Endodermal cell (in vitro differentiated cells): ENCODE measurements at regions not wholly inside any gene's neighbourhood (a gene's known extent, or its start where the extent isn't known, plus 50 kb on each side); places are given as distances from the start of the nearest gene placed in this dataset.

ENCODE experiments used
- DNase-seq: peaks from one replicate; pipeline ENCODE4 v3.0.0-alpha.2; 2017
- H3K27ac ChIP-seq: 2 replicates; pipeline ENCODE4 v1.5.1; 2013; ENCODE audit warnings: mild to moderate bottlenecking, low read depth, low read length, moderate library complexity
- H3K27me3 ChIP-seq: 2 replicates; pipeline ENCODE4 v1.6.1; 2013; ENCODE audit warnings: mild to moderate bottlenecking, low read length, moderate library complexity; ENCODE audit not compliant: insufficient read depth, control insufficient read depth, poor library complexity, severe bottlenecking
- H3K36me3 ChIP-seq: 2 replicates; pipeline ENCODE4 v1.7.0; 2013; ENCODE audit warnings: mild to moderate bottlenecking, low read length, moderate library complexity; ENCODE audit not compliant: control insufficient read depth, insufficient read depth
- H3K4me1 ChIP-seq: one replicate; pipeline ENCODE4 v1.7.0; 2013; ENCODE audit warnings: low read length; ENCODE audit not compliant: control insufficient read depth, insufficient read depth
- H3K4me3 ChIP-seq: 2 replicates; pipeline ENCODE4 v1.5.1; 2013; ENCODE audit warnings: mild to moderate bottlenecking, low read length, moderate library complexity
- H3K9ac ChIP-seq: 2 replicates; pipeline ENCODE4 v1.6.1; 2013; ENCODE audit warnings: mild to moderate bottlenecking, low read length, moderate library complexity; ENCODE audit not compliant: poor library complexity, severe bottlenecking; ENCODE audit errors: extremely low read depth
- H3K9me3 ChIP-seq: 2 replicates; pipeline ENCODE4 v1.6.1; 2013; ENCODE audit warnings: mild to moderate bottlenecking, low read length, moderate library complexity; ENCODE audit not compliant: control insufficient read depth
- H3K27ac Mint-ChIP-seq: 2 replicates; pipeline ENCODE4 v1.8.0; 2020; ENCODE audit warnings: mixed read lengths
- H3K27me3 Mint-ChIP-seq: 2 replicates; pipeline ENCODE4 v1.8.0; 2021; ENCODE audit warnings: mild to moderate bottlenecking, mixed read lengths; ENCODE audit not compliant: insufficient read depth
- H3K36me3 Mint-ChIP-seq: 2 replicates; pipeline ENCODE4 v1.8.0; 2020; ENCODE audit warnings: low read depth, mixed read lengths
- H3K4me1 Mint-ChIP-seq: 2 replicates; pipeline ENCODE4 v1.8.0; 2020; ENCODE audit warnings: mixed read lengths
- H3K4me3 Mint-ChIP-seq: 2 replicates; pipeline ENCODE4 v1.8.0; 2020; ENCODE audit warnings: mild to moderate bottlenecking, moderate library complexity, mixed read lengths
- H3K9me3 Mint-ChIP-seq: 2 replicates; pipeline ENCODE4 v1.8.0; 2020; ENCODE audit warnings: mild to moderate bottlenecking, mixed read lengths
- CTCF ChIP-seq: fragments of 200-600 bp; sonication (generic); conservative IDR thresholded peaks from 2 replicates; pipeline ENCODE4 v1.5.0; 2021; ENCODE audit warnings: antibody characterized with exemption, mild to moderate bottlenecking
- WGBS, 2 experiments: methylation state at CpG; one replicate each; pipeline versions ENCODE4 v1.1.5 to v1.1.7; 2013; ENCODE audit warnings: missing lambda C conversion rate in 2 of 2, mixed read lengths in 1 of 2; ENCODE audit not compliant: insufficient coverage in 1 of 2, insufficient read length in 1 of 2; 5-methylcytosine and 5-hydroxymethylcytosine counted together

- H3K4me3 Mint-ChIP-seq, result no peak overlapping the region
- WGBS, 2 experiments, result 69 to 73% methylated on average over 3 of the region's 3 CpGs
Measured at GRCh38 chr1:4549930-4550329, 104.5 kb upstream of the AJAP1 start.

GRCh38 chr1:4550941-4551340, 103.5 kb upstream of the AJAP1 start:
- Mint-ChIP-seq H3K27me3 (peaks cover 7% of the 10 kb centered on the region), H3K27ac (no peak overlapping the region), H3K9me3 (no peaks in the 10 kb centered on the region), H3K4me3 (no peak overlapping the region), H3K36me3 (no peaks in the 10 kb centered on the region), H3K4me1 (no peaks in the 10 kb centered on the region)
- no peaks in the 10 kb centered on the region for H3K36me3 ChIP-seq
- H3K4me1 ChIP-seq, result no peaks in the 10 kb centered on the region
- H3K27ac ChIP-seq, result no peak overlapping the region
- no peak overlapping the region for H3K4me3 ChIP-seq
- H3K9me3 ChIP-seq, result no peaks in the 10 kb centered on the region
- WGBS, 2 experiments, result 72% methylated on average over 2 of the region's 2 CpGs; no CpG with 5 or more reads in 1 of the 2 experiments
- DNase-seq, result no peak
- no peaks in the 10 kb centered on the region for H3K27me3 ChIP-seq
- TF ChIP-seq CTCF, result no peak
- no peak overlapping the region for H3K9ac ChIP-seq

More at GRCh38 chr1:4549930-4550329, 104.5 kb upstream of the AJAP1 start:
- peak; percentile 51 for DNase-seq
- no peak overlapping the region for H3K4me3 ChIP-seq
- H3K36me3 ChIP-seq, result no peaks in the 10 kb centered on the region
- Mint-ChIP-seq H3K9me3 (no peaks in the 10 kb centered on the region), H3K36me3 (no peaks in the 10 kb centered on the region), H3K27me3 (peaks cover 7% of the 10 kb centered on the region), H3K4me1 (no peaks in the 10 kb centered on the region), H3K27ac (no peak overlapping the region)
- no peak overlapping the region for H3K9ac ChIP-seq
- H3K9me3 ChIP-seq, result no peaks in the 10 kb centered on the region
- H3K27me3 ChIP-seq, result no peaks in the 10 kb centered on the region
- no peaks in the 10 kb centered on the region for H3K4me1 ChIP-seq
- TF ChIP-seq CTCF, result no peak
- H3K27ac ChIP-seq, result no peak overlapping the region

GRCh38 chr1:4551706-4552105, 102.7 kb upstream of the AJAP1 start:
- H3K27ac ChIP-seq, result no peak overlapping the region
- Mint-ChIP-seq H3K4me1 (no peaks in the 10 kb centered on the region), H3K9me3 (no peaks in the 10 kb centered on the region), H3K27ac (no peak overlapping the region), H3K27me3 (peaks cover 7% of the 10 kb centered on the region), H3K36me3 (no peaks in the 10 kb centered on the region), H3K4me3 (no peak overlapping the region)
- TF ChIP-seq CTCF, result no peak
- no peaks in the 10 kb centered on the region for H3K36me3 ChIP-seq
- DNase-seq, result no peak
- H3K4me1 ChIP-seq, result no peaks in the 10 kb centered on the region
- H3K4me3 ChIP-seq, result no peak overlapping the region
- WGBS, 2 experiments, result 49 to 76% methylated on average over 2 to 6 of the region's 6 CpGs
- no peaks in the 10 kb centered on the region for H3K27me3 ChIP-seq
- no peak overlapping the region for H3K9ac ChIP-seq
- no peaks in the 10 kb centered on the region for H3K9me3 ChIP-seq
